ENCODE measurements at regions not wholly inside any gene's neighbourhood (a gene's known extent, or its start where the extent isn't known, plus 50 kb on each side); places are given as distances from the start of the nearest gene placed in this dataset.
A peak's percentile ranks its signal among the peaks of the same experiment; 100 is the strongest.

DNA sequence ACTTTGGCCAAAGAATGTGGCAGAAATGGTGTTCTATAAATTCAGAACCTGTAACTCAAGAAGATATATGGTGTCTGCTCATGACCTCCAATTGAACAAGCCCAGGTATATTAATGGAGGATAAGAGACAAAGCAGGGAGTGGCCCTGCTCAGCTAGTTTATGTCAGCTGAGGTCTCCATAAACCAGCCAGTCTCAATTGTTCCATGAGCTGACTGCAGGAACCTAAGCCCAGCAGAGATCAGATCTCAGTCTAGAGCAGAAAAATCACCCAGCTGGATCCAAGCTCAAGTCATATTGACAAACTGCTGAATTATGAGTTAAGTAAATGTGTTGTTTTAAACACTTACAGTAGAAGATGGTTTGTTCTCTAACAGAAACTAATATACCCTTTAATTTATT lies 105.5 kb upstream of the SGCE start:
- no peak overlapping the region for H3K4me3 ChIP-seq (ENCODE audit: low read length)
- intact Hi-C loops (cut with micrococcal nuclease): no loop called here
- BruUV-seq (replicated peaks): no TSS peak
- no peak overlapping the region for H3K9ac ChIP-seq (ENCODE audit: low read length)
- H3K9me3 ChIP-seq (ENCODE audit: low read length): no peaks in the 10 kb centered on the region
- no peak overlapping the region for H3K4me2 ChIP-seq (ENCODE audit: low read length)
- H4K20me1 ChIP-seq (ENCODE audit: low read length): no peaks in the 10 kb centered on the region
- no peaks in the 10 kb centered on the region for H3K36me3 ChIP-seq (ENCODE audit: low read depth, low read length)
- H3K27me3 ChIP-seq (ENCODE audit: low read length): no peaks in the 10 kb centered on the region
- peak; percentile 4 for DNase-seq
- ATAC-seq: no peak
- TF ChIP-seq EZH2 (IDR thresholded peaks at IDR 0.05; ENCODE audit: low read length, unreplicated experiment) (no peak), EZH2phosphoT487 (IDR thresholded peaks at IDR 0.05; ENCODE audit: borderline replicate concordance, low read length) (no peak), CTCF (conservative IDR thresholded peaks at IDR 0.05; ENCODE audit: low read depth, low read length) (no peak)
- no peaks in the 10 kb centered on the region for H3F3A ChIP-seq (ENCODE audit: low read length, unreplicated experiment)
- ChIA-PET POLR2A (ENCODE audit: unreplicated experiment) (no interaction called here), CTCF (interaction anchor here (0.7 kb wide), 1 partner anchor 16 kb away, joined by 3 read pairs; no protein-coding TSS in a partner anchor)
- H3K9me2 ChIP-seq (replicated peaks; ENCODE audit: low read length): no peaks in the 10 kb centered on the region
- no peak overlapping the region for H3K27ac ChIP-seq (ENCODE audit: low read length)
- H2AFZ ChIP-seq (ENCODE audit: low read length): no peak overlapping the region
- peaks cover 7% of the 10 kb centered on the region for H3K4me1 ChIP-seq (ENCODE audit: insufficient read depth, low read length)
- no peaks in the 10 kb centered on the region for H3K79me2 ChIP-seq (ENCODE audit: low read length)

DNA sequence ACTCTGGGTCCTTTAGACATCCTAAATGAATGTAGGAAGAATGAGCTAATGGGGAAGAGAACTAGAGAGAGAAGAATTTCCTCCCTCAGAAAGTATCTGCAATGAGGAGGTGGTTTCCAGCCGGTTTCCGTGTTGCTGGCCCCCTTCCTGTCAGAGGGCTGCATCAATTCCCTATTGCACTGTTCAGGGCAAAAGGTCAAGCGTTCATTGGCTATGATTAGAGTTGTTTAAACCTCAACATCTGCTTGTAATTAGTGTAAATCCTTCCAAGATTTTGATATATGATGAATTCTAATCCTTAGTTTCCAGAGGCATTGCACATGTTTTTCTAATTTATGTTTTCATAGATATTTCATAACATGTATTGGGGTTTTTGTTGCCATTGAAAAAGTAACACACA lies 107.3 kb upstream of the SGCE start:
- intact Hi-C loops (cut with micrococcal nuclease): no loop called here
- Histone ChIP-seq H3K9ac (ENCODE audit: low read length) (no peak overlapping the region), H3F3A (ENCODE audit: low read length, unreplicated experiment) (no peaks in the 10 kb centered on the region), H3K4me2 (ENCODE audit: low read length) (no peak overlapping the region), H2AFZ (ENCODE audit: low read length) (no peak overlapping the region), H3K4me3 (ENCODE audit: low read length) (no peak overlapping the region), H3K27me3 (ENCODE audit: low read length) (no peaks in the 10 kb centered on the region), H3K36me3 (ENCODE audit: low read depth, low read length) (no peaks in the 10 kb centered on the region), H3K9me2 (replicated peaks; ENCODE audit: low read length) (no peaks in the 10 kb centered on the region), H3K9me3 (ENCODE audit: low read length) (no peaks in the 10 kb centered on the region), H3K27ac (ENCODE audit: low read length) (no peak overlapping the region), H4K20me1 (ENCODE audit: low read length) (no peaks in the 10 kb centered on the region), H3K4me1 (ENCODE audit: insufficient read depth, low read length) (peaks cover 7% of the 10 kb centered on the region), H3K79me2 (ENCODE audit: low read length) (no peaks in the 10 kb centered on the region)
- ChIA-PET CTCF (no interaction called here), POLR2A (ENCODE audit: unreplicated experiment) (no interaction called here)
- no TSS peak for BruUV-seq (replicated peaks)
- ATAC-seq (no peak), DNase-seq (no peak)
- TF ChIP-seq CTCF (conservative IDR thresholded peaks at IDR 0.05; ENCODE audit: low read depth, low read length) (no peak), EZH2phosphoT487 (IDR thresholded peaks at IDR 0.05; ENCODE audit: borderline replicate concordance, low read length) (no peak), EZH2 (IDR thresholded peaks at IDR 0.05; ENCODE audit: low read length, unreplicated experiment) (no peak)

DNA sequence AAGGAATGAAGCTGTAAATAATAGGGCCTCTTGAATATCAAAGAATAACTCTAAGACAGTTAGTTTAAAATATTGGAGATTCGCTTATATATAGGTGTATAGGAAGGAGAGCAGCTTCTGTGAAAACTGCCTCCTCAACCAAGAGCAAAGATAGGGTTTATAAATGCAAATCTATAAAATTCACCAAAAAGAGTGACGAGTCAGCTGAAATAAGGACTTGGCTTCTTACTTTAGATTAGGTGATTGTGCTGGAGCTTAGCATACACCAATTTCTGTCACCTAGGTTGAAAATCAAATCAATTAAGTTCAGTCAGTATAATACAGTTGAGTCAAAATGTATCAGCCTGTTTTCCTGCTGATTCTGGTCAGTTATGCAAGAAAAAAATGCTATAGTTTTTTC lies 113.8 kb upstream of the SGCE start:
- H3K27me3 ChIP-seq (ENCODE audit: low read length): no peaks in the 10 kb centered on the region
- no peak overlapping the region for H2AFZ ChIP-seq (ENCODE audit: low read length)
- POLR2A ChIA-PET (ENCODE audit: unreplicated experiment): no interaction called here
- peaks cover 2% of the 10 kb centered on the region for H3K4me1 ChIP-seq (ENCODE audit: insufficient read depth, low read length)
- DNase-seq (no peak), ATAC-seq (no peak)
- H3F3A ChIP-seq (ENCODE audit: low read length, unreplicated experiment): no peaks in the 10 kb centered on the region
- intact Hi-C loops (cut with micrococcal nuclease): no loop called here
- H3K4me2 ChIP-seq (ENCODE audit: low read length): no peak overlapping the region
- H4K20me1 ChIP-seq (ENCODE audit: low read length): no peaks in the 10 kb centered on the region
- no peaks in the 10 kb centered on the region for H3K79me2 ChIP-seq (ENCODE audit: low read length)
- H3K9ac ChIP-seq (ENCODE audit: low read length): no peak overlapping the region
- TF ChIP-seq EZH2 (IDR thresholded peaks at IDR 0.05; ENCODE audit: low read length, unreplicated experiment) (no peak), EZH2phosphoT487 (IDR thresholded peaks at IDR 0.05; ENCODE audit: borderline replicate concordance, low read length) (no peak), CTCF (conservative IDR thresholded peaks at IDR 0.05; ENCODE audit: low read depth, low read length) (no peak)
- H3K9me3 ChIP-seq (ENCODE audit: low read length): no peaks in the 10 kb centered on the region
- CTCF ChIA-PET: no interaction called here
- H3K9me2 ChIP-seq (replicated peaks; ENCODE audit: low read length): no peaks in the 10 kb centered on the region
- BruUV-seq (replicated peaks): no TSS peak
- no peak overlapping the region for H3K4me3 ChIP-seq (ENCODE audit: low read length)
- H3K36me3 ChIP-seq (ENCODE audit: low read depth, low read length): no peaks in the 10 kb centered on the region
- no peak overlapping the region for H3K27ac ChIP-seq (ENCODE audit: low read length)

Data from PC-3 (cell line).